Osteocyte (in vitro differentiated cells): ENCODE measurements at regions not wholly inside any gene's neighbourhood (a gene's known extent, or its start where the extent isn't known, plus 50 kb on each side); places are given as distances from the start of the nearest gene placed in this dataset.

ENCODE experiments used
- DNase-seq: peaks from one replicate; pipeline ENCODE4 v3.0.0; 2021; ENCODE audit warnings: mixed read lengths; ENCODE audit not compliant: unreplicated experiment; ENCODE audit errors: extremely low spot score
- H3K27ac Mint-ChIP-seq: one replicate; pipeline ENCODE4 v1.8.0; 2021; ENCODE audit warnings: mild to moderate bottlenecking, mixed read lengths; ENCODE audit not compliant: unreplicated experiment
- H3K27me3 Mint-ChIP-seq: one replicate; pipeline ENCODE4 v1.8.0; 2021; ENCODE audit warnings: mixed read lengths; ENCODE audit not compliant: unreplicated experiment
- H3K36me3 Mint-ChIP-seq: one replicate; pipeline ENCODE4 v1.8.0; 2021; ENCODE audit warnings: mixed read lengths; ENCODE audit not compliant: unreplicated experiment
- H3K4me1 Mint-ChIP-seq: one replicate; pipeline ENCODE4 v1.8.0; 2021; ENCODE audit warnings: mixed read lengths; ENCODE audit not compliant: unreplicated experiment
- H3K4me3 Mint-ChIP-seq: one replicate; pipeline ENCODE4 v1.8.0; 2021; ENCODE audit warnings: mild to moderate bottlenecking, moderate library complexity, mixed read lengths; ENCODE audit not compliant: unreplicated experiment
- H3K9me3 Mint-ChIP-seq: one replicate; pipeline ENCODE4 v1.8.0; 2021; ENCODE audit warnings: mixed read lengths; ENCODE audit not compliant: unreplicated experiment
- CTCF ChIP-seq: fragments of 200-600 bp; sonication (generic); IDR thresholded peaks from 2 replicates; pipeline ENCODE4 v1.5.0; 2021; ENCODE audit warnings: antibody characterized with exemption, mild to moderate bottlenecking, moderate library complexity

- DNase-seq = no peak
- no peak for TF ChIP-seq CTCF
- Mint-ChIP-seq H3K4me1 (peaks cover 44% of the 10 kb centered on the region), H3K9me3 (no peaks in the 10 kb centered on the region), H3K4me3 (no peak overlapping the region), H3K36me3 (peaks cover 10% of the 10 kb centered on the region), H3K27ac (no peak overlapping the region), H3K27me3 (no peaks in the 10 kb centered on the region)
Observed at GRCh38 chr12:124496584-124496983, 70.8 kb downstream of the NCOR2 start.

- Mint-ChIP-seq H3K9me3 (no peaks in the 10 kb centered on the region), H3K4me3 (no peak overlapping the region), H3K27ac (no peak overlapping the region), H3K27me3 (no peaks in the 10 kb centered on the region), H3K4me1 (peaks cover 32% of the 10 kb centered on the region), H3K36me3 (peaks cover 10% of the 10 kb centered on the region)
- DNase-seq = no peak
- TF ChIP-seq CTCF = no peak
Observed at GRCh38 chr12:124495194-124495983, 72.0 kb downstream of the NCOR2 start.

DNA sequence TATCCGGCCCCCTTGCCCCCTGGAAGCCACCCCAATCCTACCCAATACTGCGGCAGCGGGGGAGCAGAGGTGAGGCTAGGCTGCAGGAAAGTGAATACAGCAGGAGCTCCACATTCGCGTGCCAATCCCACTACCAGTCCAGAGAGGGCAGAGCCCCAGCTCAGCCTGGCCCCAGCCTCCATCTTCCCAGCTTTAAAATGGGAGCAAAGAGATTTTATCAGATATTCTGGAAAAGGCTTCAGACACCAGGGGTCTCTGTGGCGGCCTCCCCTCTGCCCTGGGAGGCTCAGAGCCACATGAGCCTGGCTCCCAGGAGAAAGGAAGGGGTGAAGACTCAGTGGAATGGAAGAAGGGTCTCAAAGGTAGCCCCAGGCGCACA is 72.7 kb downstream of the NCOR2 start:
- DNase-seq = no peak
- Mint-ChIP-seq H3K27ac (no peak overlapping the region), H3K4me1 (peaks cover 28% of the 10 kb centered on the region), H3K36me3 (peaks cover 12% of the 10 kb centered on the region), H3K4me3 (no peak overlapping the region), H3K27me3 (no peaks in the 10 kb centered on the region), H3K9me3 (no peaks in the 10 kb centered on the region)
- TF ChIP-seq CTCF = no peak

GRCh38 chr12:124493809-124494750 is 73.3 kb downstream of the NCOR2 start:
- Mint-ChIP-seq H3K36me3 (peaks cover 10% of the 10 kb centered on the region), H3K27me3 (no peaks in the 10 kb centered on the region), H3K27ac (no peak overlapping the region), H3K4me1 (peaks cover 22% of the 10 kb centered on the region), H3K4me3 (no peak overlapping the region), H3K9me3 (no peaks in the 10 kb centered on the region)
- DNase-seq = no peak
- no peak for TF ChIP-seq CTCF
